B cell (primary cell): ENCODE measurements at regions not wholly inside any gene's neighbourhood (a gene's known extent, or its start where the extent isn't known, plus 50 kb on each side); places are given as distances from the start of the nearest gene placed in this dataset.

ENCODE experiments used
- ATAC-seq: fragments of 200-7000 bp; cut with Tn5 transposase; one replicate; pipeline ENCODE4 v1.10.0; 2021; ENCODE audit warnings: low read depth, mild to moderate bottlenecking, moderate number of reproducible peaks, moderate library complexity
- CTCF ChIA-PET: fragments of 350-600 bp; sonication (Branson Sonifier 250); formaldehyde crosslinking; loops from one replicate; lab custom pipeline; 2021; ENCODE audit warnings: antibody characterized with exemption, inconsistent platforms; lab: Charles Lee
- POLR2A ChIA-PET: fragments of 350-600 bp; sonication (Branson Sonifier 250); formaldehyde crosslinking; loops from one replicate; lab custom pipeline; 2021; ENCODE audit warnings: antibody characterized with exemption; lab: Charles Lee
- DNase-seq: peaks from one replicate; pipeline ENCODE4 v3.0.0; 2013
- H2AFZ ChIP-seq: 2 replicates; pipeline ENCODE4 v1.6.1; 2012; ENCODE audit warnings: mild to moderate bottlenecking, low read depth, low read length; ENCODE audit not compliant: insufficient read depth, poor library complexity, severe bottlenecking
- H3K27ac ChIP-seq, 2 donors: 1 replicate in 1 of 2; 2 replicates in 1 of 2; pipeline ENCODE4 v1.5.1; 2012 to 2013; ENCODE audit warnings: low read length in 2 of 2, mild to moderate bottlenecking in 2 of 2, moderate library complexity in 1 of 2
- H3K27me3 ChIP-seq, 4 experiments: fragments of 200-600 bp in 1 of 4; sonication (generic) in 1 of 4; replicated peaks in 1 of 4; 1 replicate in 2 of 4; 2 replicates in 2 of 4; pipeline versions ENCODE4 v1.6.1 to v1.7.0; 2013 to 2016; ENCODE audit warnings: low read length in 3 of 4, mild to moderate bottlenecking in 2 of 4, mixed read lengths in 1 of 4, moderate library complexity in 1 of 4; ENCODE audit not compliant: insufficient read depth in 4 of 4, control insufficient read depth in 3 of 4; ENCODE audit errors: control extremely low read depth in 1 of 4
- H3K36me3 ChIP-seq, 2 experiments: replicated peaks in 1 of 2; 1 replicate in 1 of 2; 2 replicates in 1 of 2; pipeline versions ENCODE4 v1.6.1 to v1.7.1; 2013; ENCODE audit warnings: low read length in 1 of 2; ENCODE audit not compliant: insufficient read depth in 2 of 2, control insufficient read depth in 1 of 2; ENCODE audit errors: control extremely low read depth in 1 of 2, extremely low read depth in 1 of 2
- H3K4me1 ChIP-seq, 2 donors: fragments of 200-600 bp in 1 of 2; sonication (generic) in 1 of 2; 1 replicate in 1 of 2; 2 replicates in 1 of 2; pipeline versions ENCODE4 v1.5.1 to v1.6.1; 2013 to 2017; ENCODE audit warnings: low read length in 2 of 2; ENCODE audit not compliant: control insufficient read depth in 2 of 2, insufficient read depth in 2 of 2
- H3K4me2 ChIP-seq: replicated peaks from 2 replicates; pipeline ENCODE3; 2012; ENCODE audit warnings: mild to moderate bottlenecking, low read depth, low read length; ENCODE audit not compliant: poor library complexity, severe bottlenecking
- H3K4me3 ChIP-seq, 5 experiments: fragments of 200-600 bp in 1 of 5; sonication (generic) in 1 of 5; 1 replicate in 3 of 5; 2 replicates in 2 of 5; pipeline versions ENCODE4 v1.5.1 to v1.7.0; 2011 to 2016; ENCODE audit warnings: low read length in 4 of 5, mild to moderate bottlenecking in 4 of 5, low read depth in 2 of 5, control low read depth in 1 of 5, moderate library complexity in 1 of 5; ENCODE audit not compliant: insufficient read depth in 1 of 5; ENCODE audit errors: control extremely low read depth in 1 of 5, extremely low read depth in 1 of 5
- H3K79me2 ChIP-seq: fragments of 200-600 bp; sonication (generic); one replicate; pipeline ENCODE4 v1.6.0; 2016; ENCODE audit warnings: low read length; ENCODE audit not compliant: control insufficient read depth, insufficient read depth
- H3K9ac ChIP-seq: fragments of 200-600 bp; sonication (generic); 2 replicates; pipeline ENCODE4 v1.6.1; 2017; ENCODE audit warnings: mild to moderate bottlenecking, low read length, moderate library complexity
- H3K9me3 ChIP-seq, 3 donors: one replicate each; pipeline versions ENCODE4 v1.6.1 to v1.7.1; 2013; ENCODE audit warnings: low read length in 2 of 3; ENCODE audit not compliant: control insufficient read depth in 2 of 3, insufficient read depth in 1 of 3; ENCODE audit errors: control extremely low read depth in 1 of 3
- H4K20me1 ChIP-seq: 2 replicates; pipeline ENCODE4 v1.6.0; 2012; ENCODE audit warnings: mild to moderate bottlenecking, low read length; ENCODE audit not compliant: insufficient read depth, control insufficient read depth, poor library complexity, severe bottlenecking
- H3K27ac Mint-ChIP-seq: one replicate; pipeline ENCODE4 v1.8.0; 2021; ENCODE audit warnings: mixed read lengths
- H3K27me3 Mint-ChIP-seq: one replicate; pipeline ENCODE4 v1.8.0; 2021; ENCODE audit warnings: mixed read lengths
- H3K4me1 Mint-ChIP-seq: one replicate; pipeline ENCODE4 v1.8.0; 2021; ENCODE audit warnings: mixed read lengths
- H3K4me3 Mint-ChIP-seq: one replicate; pipeline ENCODE4 v1.8.0; 2021; ENCODE audit warnings: mixed read lengths
- H3K9me3 Mint-ChIP-seq: one replicate; pipeline ENCODE4 v1.8.0; 2022; ENCODE audit warnings: mixed read lengths; ENCODE audit not compliant: insufficient read depth
- EZH2 ChIP-seq: IDR thresholded peaks from 2 replicates; pipeline ENCODE4 v1.6.1; 2012; ENCODE audit warnings: borderline replicate concordance, low read depth, mild to moderate bottlenecking, moderate library complexity, low read length; ENCODE audit not compliant: insufficient read depth, poor library complexity, severe bottlenecking
- WGBS: methylation state at CpG from one replicate; pipeline ENCODE4 v1.1.5; 2013; ENCODE audit warnings: missing lambda C conversion rate; ENCODE audit not compliant: insufficient coverage; 5-methylcytosine and 5-hydroxymethylcytosine counted together
- intact Hi-C: fragments of 100-400 bp; cut with micrococcal nuclease; formaldehyde crosslinking; loops from one replicate; pipeline ENCODE4 v1.10.0; 2022
- TF ChIP-seq, protein P1 (sequence below): fragments of 200-600 bp; IDR thresholded peaks from one replicate; pipeline ENCODE4 v1.8.0; 2022; ENCODE audit warnings: antibody characterized with exemption, mild to moderate bottlenecking

GRCh38 chr10:121683366-121683765 lies 85.1 kb upstream of the FGFR2 start:
- intact Hi-C loops, result no loop called here
- peaks cover 12% of the 10 kb centered on the region for H3K27me3 Mint-ChIP-seq
- H3K4me1 Mint-ChIP-seq, result no peaks in the 10 kb centered on the region
- no peak overlapping the region for H3K27ac Mint-ChIP-seq
- ChIA-PET POLR2A (no interaction called here), CTCF (no interaction called here)
- no peaks in the 10 kb centered on the region for H4K20me1 ChIP-seq
- H3K9me3 ChIP-seq, result peaks cover 0 to 10% (median 0%) of the 10 kb centered on the region in 3 donors
- no peak overlapping the region for H3K27ac ChIP-seq
- peaks cover 0 to 3% (median 0%) of the 10 kb centered on the region in 4 experiments for H3K27me3 ChIP-seq
- H3K9me3 Mint-ChIP-seq, result peaks cover 4% of the 10 kb centered on the region
- H3K79me2 ChIP-seq, result no peaks in the 10 kb centered on the region
- no peak overlapping the region for H3K4me2 ChIP-seq
- no peak overlapping the region for H3K4me3 ChIP-seq
- no peak for DNase-seq
- H3K36me3 ChIP-seq, result no peaks in the 10 kb centered on the region
- H2AFZ ChIP-seq, result no peak overlapping the region
- H3K4me1 ChIP-seq, result no peaks in the 10 kb centered on the region
- ATAC-seq, result no peak
- WGBS, result 75% methylated on average over 1 of the region's 5 CpGs
- no peak overlapping the region for H3K4me3 Mint-ChIP-seq
- no peak overlapping the region for H3K9ac ChIP-seq
- no peak for TF ChIP-seq EZH2
- TF ChIP-seq, protein P1, sequence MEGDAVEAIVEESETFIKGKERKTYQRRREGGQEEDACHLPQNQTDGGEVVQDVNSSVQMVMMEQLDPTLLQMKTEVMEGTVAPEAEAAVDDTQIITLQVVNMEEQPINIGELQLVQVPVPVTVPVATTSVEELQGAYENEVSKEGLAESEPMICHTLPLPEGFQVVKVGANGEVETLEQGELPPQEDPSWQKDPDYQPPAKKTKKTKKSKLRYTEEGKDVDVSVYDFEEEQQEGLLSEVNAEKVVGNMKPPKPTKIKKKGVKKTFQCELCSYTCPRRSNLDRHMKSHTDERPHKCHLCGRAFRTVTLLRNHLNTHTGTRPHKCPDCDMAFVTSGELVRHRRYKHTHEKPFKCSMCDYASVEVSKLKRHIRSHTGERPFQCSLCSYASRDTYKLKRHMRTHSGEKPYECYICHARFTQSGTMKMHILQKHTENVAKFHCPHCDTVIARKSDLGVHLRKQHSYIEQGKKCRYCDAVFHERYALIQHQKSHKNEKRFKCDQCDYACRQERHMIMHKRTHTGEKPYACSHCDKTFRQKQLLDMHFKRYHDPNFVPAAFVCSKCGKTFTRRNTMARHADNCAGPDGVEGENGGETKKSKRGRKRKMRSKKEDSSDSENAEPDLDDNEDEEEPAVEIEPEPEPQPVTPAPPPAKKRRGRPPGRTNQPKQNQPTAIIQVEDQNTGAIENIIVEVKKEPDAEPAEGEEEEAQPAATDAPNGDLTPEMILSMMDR, result no peak

- peaks cover 0 to 12% (median 0%) of the 10 kb centered on the region in 3 donors for H3K9me3 ChIP-seq
- ChIA-PET CTCF (interaction anchor here (0.6 kb wide), 1 partner anchor 203 kb away, joined by 3 read pairs; no protein-coding TSS in a partner anchor), POLR2A (no interaction called here)
- no peak overlapping the region for H3K4me3 ChIP-seq
- no peak overlapping the region for H2AFZ ChIP-seq
- H3K27me3 ChIP-seq, result peaks cover 0 to 3% (median 0%) of the 10 kb centered on the region in 4 experiments
- no peaks in the 10 kb centered on the region for H3K79me2 ChIP-seq
- TF ChIP-seq, protein P1, result no peak
- TF ChIP-seq EZH2, result no peak
- Mint-ChIP-seq H3K27me3 (peaks cover 8% of the 10 kb centered on the region), H3K27ac (no peak overlapping the region), H3K4me1 (no peaks in the 10 kb centered on the region), H3K9me3 (peaks cover 4% of the 10 kb centered on the region), H3K4me3 (no peak overlapping the region)
- 74% methylated on average over 22 of the region's 24 CpGs for WGBS
- DNase-seq (no peak), ATAC-seq (no peak)
- no peak overlapping the region for H3K27ac ChIP-seq
- H3K4me2 ChIP-seq, result no peak overlapping the region
- no peaks in the 10 kb centered on the region for H3K4me1 ChIP-seq
- no peaks in the 10 kb centered on the region for H3K36me3 ChIP-seq
- no peaks in the 10 kb centered on the region for H4K20me1 ChIP-seq
- H3K9ac ChIP-seq, result no peak overlapping the region
- intact Hi-C loops, result no loop called here
Observed at GRCh38 chr10:121681997-121682687, 83.9 kb upstream of the FGFR2 start.
